SKM-1 (cell line): ENCODE measurements at regions not wholly inside any gene's neighbourhood (a gene's known extent, or its start where the extent isn't known, plus 50 kb on each side); places are given as distances from the start of the nearest gene placed in this dataset.
"Not testable (repeated sequence)": the region's sequence is repeated elsewhere in the genome, so short reads cannot be mapped to it uniquely, and the experiment has no call there.

Experiments used
- DNase-seq: peaks from one replicate; lab custom pipeline; 2025; ENCODE audit not compliant: unreplicated experiment; lab: John Stamatoyannopoulos, UW

DNA sequence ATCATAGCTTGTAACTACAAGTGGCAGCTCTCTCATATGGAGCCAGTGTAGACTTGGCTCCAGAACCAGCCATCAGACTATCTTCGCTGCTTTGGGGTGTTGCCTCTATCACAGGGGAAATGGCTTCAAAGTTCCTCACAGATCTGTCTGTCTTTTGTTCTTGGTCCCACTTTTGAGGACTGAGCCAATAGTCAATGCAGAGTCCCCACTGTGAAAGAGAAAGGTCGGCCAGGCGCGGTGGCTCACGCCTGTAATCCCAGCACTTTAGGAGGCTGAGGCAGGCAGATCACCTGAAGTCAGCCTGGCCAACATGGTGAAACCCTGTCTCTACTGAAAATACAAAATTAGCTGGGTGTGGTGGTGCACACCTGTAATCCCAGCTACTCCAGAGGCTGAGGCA lies 86.9 kb upstream of the FZD7 start:
- not testable (repeated sequence) for DNase-seq

DNA sequence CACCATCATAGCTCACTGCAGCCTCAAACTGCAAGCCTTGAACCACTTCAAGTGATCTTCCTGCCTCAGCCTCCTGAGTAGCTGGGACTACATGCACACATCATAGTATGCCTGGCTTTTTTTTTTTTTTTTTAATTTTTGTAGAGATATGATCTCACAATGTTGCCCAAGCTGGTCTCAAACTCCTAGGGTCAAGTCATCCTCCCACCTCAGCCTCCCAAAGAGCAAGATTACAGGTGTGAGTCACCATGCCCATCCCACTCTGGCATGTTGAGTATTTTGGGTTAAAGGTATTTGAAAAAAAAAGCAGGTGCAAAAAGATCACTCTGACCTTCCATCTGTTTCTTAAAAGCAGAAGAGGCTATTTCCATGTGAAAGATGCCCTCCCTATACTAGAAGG lies 86.4 kb upstream of the FZD7 start:
- DNase-seq: no peak

DNA sequence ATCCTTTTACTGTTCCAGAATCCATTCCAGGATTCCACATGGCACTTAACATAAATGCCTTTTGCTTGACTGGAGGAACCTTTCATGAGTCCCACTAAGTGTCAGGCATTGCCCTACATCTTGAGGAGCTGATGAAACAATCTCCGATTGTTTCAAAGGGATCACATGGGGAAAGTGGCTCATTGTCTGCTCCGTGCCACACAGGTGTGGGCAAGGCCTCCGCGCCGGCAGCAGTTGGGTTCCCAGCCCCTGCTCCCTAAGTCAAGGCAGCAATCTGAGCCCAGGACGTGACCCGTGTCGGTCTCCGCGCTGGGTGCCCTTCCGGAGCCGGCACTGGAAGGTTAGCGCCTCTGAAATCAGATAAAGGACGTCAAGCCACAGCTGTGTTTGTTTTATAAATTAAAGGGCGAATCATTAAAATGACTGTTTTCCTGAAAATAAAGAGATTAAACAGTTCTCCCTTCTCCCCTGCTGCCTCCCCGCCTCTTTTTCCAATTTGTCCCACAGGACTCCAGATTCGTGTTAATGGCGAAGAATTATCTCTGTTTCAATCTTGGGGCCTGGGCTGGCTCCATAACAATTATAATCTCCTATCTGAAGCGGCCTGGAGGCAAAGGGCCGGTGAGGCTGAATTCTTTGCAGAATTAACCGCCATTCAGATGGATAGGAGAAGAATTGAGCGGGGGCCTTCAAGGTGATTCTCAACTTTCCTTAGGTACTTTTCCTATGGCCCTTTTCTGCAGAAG lies 84.3 kb upstream of the FZD7 start:
- no peak for DNase-seq

DNA sequence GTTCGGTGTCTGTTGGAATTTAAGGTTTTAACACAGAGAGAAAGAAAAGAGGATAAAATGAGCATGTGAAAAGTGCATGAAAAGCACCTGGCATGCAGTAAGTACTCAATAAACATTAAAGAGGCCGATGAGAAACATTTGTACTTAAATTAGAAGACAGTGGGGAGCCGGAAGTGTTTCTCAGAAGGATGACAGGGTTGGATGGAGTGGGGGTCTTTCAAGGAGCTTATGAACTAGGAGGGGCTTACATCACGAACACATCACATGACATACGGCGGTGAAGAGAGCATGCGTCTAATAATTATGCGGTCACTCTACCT lies 83.8 kb upstream of the FZD7 start:
- no peak for DNase-seq

- no peak for DNase-seq
These were observed 83.0 kb upstream of the FZD7 start for GRCh38 chr2:201950606-201951005.

GRCh38 chr2:201952187-201952586 lies 81.5 kb upstream of the FZD7 start:
- DNase-seq: no peak

GRCh38 chr2:201953396-201953795 lies 80.3 kb upstream of the FZD7 start:
- no peak for DNase-seq

DNA sequence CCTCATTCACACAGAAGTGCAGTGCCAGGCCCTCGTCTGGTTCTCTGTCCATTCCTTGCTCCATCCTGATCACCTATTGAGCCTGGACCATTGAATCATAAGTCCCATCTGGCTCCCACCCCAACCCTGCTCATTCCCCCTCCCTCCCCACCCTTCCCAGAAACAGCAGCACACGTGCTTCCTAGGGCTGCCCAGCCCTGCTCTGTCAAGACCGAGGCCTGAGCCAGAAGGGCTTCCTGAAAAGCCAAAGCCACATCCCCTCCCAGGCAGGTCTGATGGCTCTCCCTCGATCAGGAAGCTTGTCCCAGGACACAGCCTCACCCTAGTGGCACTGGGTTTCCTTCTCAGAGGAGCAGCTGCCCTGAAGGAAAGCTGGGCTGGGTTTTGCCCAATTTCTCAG lies 79.8 kb upstream of the FZD7 start:
- DNase-seq: no peak

GRCh38 chr2:201955231-201955630 lies 78.4 kb upstream of the FZD7 start:
- no peak for DNase-seq

DNA sequence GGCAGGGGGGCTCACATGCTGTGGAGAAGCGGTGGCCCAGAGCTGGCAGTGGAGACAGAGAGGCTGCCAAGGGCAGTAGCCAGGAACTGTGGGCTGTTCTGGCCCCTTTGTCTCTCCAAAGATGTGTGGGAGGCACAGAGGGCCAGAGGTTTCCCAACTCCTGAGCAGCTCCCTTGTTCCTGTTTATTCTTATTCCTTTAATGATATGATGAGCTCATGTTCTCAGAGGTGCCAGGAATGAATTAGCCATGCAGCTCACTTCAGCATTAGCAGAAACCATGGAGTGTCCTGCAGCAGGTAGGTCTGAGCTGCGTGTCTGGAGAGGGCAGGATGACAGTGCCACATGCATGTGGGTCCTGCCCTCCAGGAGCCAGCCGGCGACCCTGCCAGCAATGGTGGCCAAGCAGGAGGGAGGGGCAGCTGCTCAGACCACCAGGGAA lies 77.9 kb upstream of the FZD7 start:
- no peak for DNase-seq

DNA sequence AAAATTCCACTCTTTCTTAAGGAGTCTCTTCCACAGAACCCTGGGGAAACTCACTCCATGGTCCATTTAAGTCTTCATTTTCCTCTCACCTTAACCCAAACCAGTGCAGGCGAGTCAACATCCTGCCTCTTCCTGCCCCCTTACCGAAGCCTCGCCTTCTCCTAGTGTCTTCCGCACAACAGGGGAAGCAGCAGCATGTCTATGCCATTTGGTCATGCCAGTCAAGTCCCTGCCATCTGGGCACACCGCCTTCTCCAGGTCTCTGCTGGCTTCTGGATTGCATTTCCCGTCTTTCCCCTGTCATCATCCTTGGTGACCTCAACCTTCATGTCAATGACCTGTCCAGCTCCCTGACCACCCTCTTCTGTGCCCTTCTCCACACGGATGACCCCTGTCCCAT lies 77.3 kb upstream of the FZD7 start:
- no peak for DNase-seq

- no peak for DNase-seq
These were observed 76.6 kb upstream of the FZD7 start for GRCh38 chr2:201957091-201957490.

GRCh38 chr2:201959198-201959597 lies 74.5 kb upstream of the FZD7 start:
- no peak for DNase-seq

GRCh38 chr2:201959626-201960025 lies 74.0 kb upstream of the FZD7 start:
- DNase-seq: no peak

- no peak for DNase-seq
These were observed 73.3 kb upstream of the FZD7 start for GRCh38 chr2:201960305-201960704.

DNA sequence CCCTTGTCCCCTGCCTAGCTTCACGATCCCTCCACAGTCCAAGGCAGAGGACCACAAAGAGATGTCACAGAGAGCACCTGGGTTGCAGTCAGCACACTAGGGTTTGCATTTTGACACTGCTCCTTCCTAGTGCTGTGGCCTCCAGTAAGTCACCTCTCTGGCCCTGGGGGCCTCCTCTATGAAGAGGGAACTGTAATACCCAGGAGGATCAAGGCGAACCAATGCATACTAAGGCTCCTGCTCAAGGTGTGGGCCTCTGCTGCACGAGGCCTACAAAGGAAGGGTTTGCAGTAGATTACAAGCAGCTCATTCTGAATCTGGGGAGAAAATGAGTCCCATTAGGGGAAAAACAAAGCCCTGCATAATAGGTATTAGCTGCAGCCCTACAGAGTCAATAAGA lies 72.3 kb upstream of the FZD7 start:
- DNase-seq: no peak

DNA sequence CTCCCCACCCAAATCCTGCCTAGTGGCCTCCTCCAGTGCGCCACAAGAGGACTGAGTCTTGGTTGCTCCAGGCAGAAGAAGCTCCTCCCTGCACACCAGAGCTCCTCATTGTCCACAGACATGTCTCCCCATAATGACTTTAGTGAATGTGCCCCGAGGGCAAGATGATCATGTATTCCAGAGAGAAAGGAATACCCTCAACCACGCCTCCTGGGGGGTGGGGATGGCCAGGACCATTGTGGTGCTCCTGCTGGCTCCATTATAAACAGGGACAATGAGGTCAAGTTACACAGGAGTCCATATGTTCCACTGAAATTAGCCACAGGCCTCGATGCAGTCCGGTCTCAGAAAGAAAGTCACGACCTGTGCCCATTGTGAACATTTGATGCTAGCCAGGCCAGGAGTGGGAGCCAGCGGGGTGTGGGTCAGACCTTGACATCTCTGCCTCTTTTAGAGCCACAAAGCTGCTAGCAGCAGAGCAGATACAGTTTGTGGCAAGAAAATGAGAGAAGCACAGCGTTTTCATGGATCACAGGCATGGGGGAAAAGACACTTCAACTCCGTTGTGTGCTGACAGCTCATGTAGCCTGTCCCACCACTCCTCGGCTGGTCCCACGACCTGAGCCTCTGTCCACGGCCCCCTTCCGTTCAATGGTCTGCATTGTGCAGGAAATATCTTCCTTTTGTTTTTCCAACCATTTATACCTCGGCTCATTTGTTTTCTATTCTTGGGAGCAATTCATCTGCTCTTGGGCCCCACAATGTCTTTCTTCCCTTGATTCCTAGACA lies 70.7 kb upstream of the FZD7 start:
- DNase-seq: no peak

DNA sequence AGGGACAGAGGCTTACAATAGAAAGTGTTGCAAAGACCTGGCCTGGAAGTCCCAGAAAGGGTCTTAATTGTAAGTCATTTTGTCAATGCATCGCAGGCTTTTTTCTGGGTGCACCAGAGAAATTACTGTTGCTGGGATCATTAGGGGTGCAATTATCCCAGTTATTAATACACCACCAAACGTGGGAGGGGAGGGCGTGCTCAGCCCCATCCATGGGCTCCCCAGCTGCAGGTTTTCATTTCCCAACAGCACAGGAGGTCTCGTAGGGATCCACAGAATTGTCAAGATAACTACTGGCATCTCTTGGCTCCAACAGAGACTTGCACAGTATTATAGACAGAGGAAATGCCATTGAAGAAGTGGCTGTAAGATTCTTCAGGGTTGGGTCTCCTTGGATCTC lies 69.6 kb upstream of the FZD7 start:
- DNase-seq: no peak

DNA sequence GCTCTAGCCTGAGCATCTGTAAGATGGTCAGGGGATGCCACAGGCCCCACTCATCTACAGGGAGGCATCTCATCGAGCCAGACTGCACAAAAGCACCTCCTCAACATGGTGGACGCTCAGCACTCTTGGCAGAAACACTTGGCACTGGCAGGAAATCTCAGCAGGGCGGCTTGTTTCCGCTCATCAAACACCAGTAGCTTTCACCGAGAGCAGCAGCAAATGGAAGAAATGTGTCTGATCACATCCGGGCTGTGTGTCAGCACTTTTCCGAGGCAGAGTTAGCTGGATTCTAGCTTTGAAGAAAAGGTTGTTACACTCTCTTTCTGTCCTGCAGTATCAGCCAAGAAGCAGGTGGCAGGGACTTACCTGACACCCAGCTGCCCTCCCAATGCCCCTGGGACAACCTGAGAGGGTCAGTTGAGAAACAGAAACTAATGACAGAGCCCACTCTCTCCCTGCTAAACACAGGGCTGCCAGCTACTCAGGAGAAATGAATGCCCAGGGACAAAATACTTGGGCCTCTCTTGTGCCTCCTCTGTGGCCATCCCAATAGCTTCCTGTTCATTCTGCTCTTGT lies 68.9 kb upstream of the FZD7 start:
- no peak for DNase-seq

GRCh38 chr2:201965550-201965949 lies 68.1 kb upstream of the FZD7 start:
- DNase-seq: no peak

GRCh38 chr2:201966691-201967438 lies 66.8 kb upstream of the FZD7 start:
- no peak for DNase-seq

- no peak for DNase-seq
These were observed 65.6 kb upstream of the FZD7 start for GRCh38 chr2:201968050-201968449.
